Lower leg skin (tissue), 3 donors: ENCODE measurements at regions not wholly inside any gene's neighbourhood (a gene's known extent, or its start where the extent isn't known, plus 50 kb on each side); places are given as distances from the start of the nearest gene placed in this dataset.

Source experiments
- POLR2A ChIP-seq, 2 donors: fragments of 450-650 bp; IDR thresholded peaks; one replicate each; pipeline ENCODE4 v1.6.1; 2016 to 2017; ENCODE audit warnings: antibody characterized with exemption in 2 of 2, mild to moderate bottlenecking in 1 of 2, moderate library complexity in 1 of 2
- TF ChIP-seq, protein P1 (sequence below), 3 donors: fragments of 450-650 bp; IDR thresholded peaks; one replicate each; pipeline ENCODE4 v1.5.1; 2016; ENCODE audit warnings: antibody characterized with exemption in 3 of 3, mild to moderate bottlenecking in 3 of 3, moderate library complexity in 2 of 3

DNA sequence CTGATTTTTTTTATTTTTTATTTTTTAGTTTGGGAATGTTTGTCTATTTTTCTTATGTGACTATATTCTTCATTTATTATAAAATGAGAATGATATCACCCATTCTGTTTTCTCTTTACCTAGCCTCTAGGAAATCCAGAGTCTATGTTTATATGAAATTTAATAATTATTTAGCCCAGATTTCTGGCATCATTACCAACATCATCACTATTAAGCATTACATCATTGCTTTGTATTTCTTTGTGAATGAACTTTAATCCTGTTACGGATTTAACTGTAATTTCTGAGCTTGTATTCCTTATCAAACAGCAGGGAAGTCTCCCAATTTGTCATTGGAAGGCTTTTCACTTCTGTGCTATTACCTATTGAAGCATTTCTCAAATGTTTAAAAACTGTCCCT lies 72.7 kb upstream of the NOX3 start:
- no peak for TF ChIP-seq POLR2A (IDR thresholded peaks at IDR 0.05)
- TF ChIP-seq, protein P1, sequence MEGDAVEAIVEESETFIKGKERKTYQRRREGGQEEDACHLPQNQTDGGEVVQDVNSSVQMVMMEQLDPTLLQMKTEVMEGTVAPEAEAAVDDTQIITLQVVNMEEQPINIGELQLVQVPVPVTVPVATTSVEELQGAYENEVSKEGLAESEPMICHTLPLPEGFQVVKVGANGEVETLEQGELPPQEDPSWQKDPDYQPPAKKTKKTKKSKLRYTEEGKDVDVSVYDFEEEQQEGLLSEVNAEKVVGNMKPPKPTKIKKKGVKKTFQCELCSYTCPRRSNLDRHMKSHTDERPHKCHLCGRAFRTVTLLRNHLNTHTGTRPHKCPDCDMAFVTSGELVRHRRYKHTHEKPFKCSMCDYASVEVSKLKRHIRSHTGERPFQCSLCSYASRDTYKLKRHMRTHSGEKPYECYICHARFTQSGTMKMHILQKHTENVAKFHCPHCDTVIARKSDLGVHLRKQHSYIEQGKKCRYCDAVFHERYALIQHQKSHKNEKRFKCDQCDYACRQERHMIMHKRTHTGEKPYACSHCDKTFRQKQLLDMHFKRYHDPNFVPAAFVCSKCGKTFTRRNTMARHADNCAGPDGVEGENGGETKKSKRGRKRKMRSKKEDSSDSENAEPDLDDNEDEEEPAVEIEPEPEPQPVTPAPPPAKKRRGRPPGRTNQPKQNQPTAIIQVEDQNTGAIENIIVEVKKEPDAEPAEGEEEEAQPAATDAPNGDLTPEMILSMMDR (IDR thresholded peaks at IDR 0.05), result no peak
